WTC11 (cell line): ENCODE measurements at regions not wholly inside any gene's neighbourhood (a gene's known extent, or its start where the extent isn't known, plus 50 kb on each side); places are given as distances from the start of the nearest gene placed in this dataset.

ENCODE experiments used
- ATAC-seq: fragments of 200-7000 bp; cut with Tn5 transposase; 2 replicates; pipeline ENCODE4 v1.10.0; 2021; ENCODE audit warnings: mild to moderate bottlenecking, moderate library complexity
- CTCF ChIA-PET: fragments of 300-600 bp; sonication (Branson Sonifier 250); formaldehyde crosslinking; loops from one replicate; lab custom pipeline; 2021; ENCODE audit warnings: antibody characterized with exemption; lab: Charles Lee
- POLR2A ChIA-PET: fragments of 350-600 bp; sonication (Branson Sonifier 250); formaldehyde crosslinking; loops from one replicate; lab custom pipeline; 2021; ENCODE audit warnings: antibody characterized with exemption; lab: Charles Lee
- DNase-seq: peaks from one replicate; pipeline ENCODE4 v3.0.0; 2021; ENCODE audit warnings: low spot score
- H3K27ac Mint-ChIP-seq: 2 replicates; pipeline ENCODE4 v1.8.0; 2021; ENCODE audit warnings: mixed read lengths
- H3K27me3 Mint-ChIP-seq: 2 replicates; pipeline ENCODE4 v1.8.0; 2021; ENCODE audit warnings: low read depth, mild to moderate bottlenecking, moderate library complexity, mixed read lengths
- H3K36me3 Mint-ChIP-seq: 2 replicates; pipeline ENCODE4 v1.8.0; 2021; ENCODE audit warnings: mixed read lengths
- H3K4me1 Mint-ChIP-seq: 2 replicates; pipeline ENCODE4 v1.8.0; 2022; ENCODE audit warnings: mixed read lengths
- H3K4me3 Mint-ChIP-seq: 2 replicates; pipeline ENCODE4 v1.8.0; 2021; ENCODE audit warnings: mild to moderate bottlenecking, moderate library complexity, mixed read lengths
- H3K9me3 Mint-ChIP-seq: 2 replicates; pipeline ENCODE4 v1.8.0; 2021; ENCODE audit warnings: mixed read lengths
- CBFB ChIP-seq: sonication (generic); formaldehyde crosslinking; IDR thresholded peaks from 2 replicates; pipeline ENCODE4 v1.8.1; 2022; ENCODE audit warnings: mild to moderate bottlenecking, low read depth, missing genetic modification reagents
- E2F4 ChIP-seq: sonication (generic); formaldehyde crosslinking; IDR thresholded peaks from 2 replicates; pipeline ENCODE4 v1.8.1; 2022; ENCODE audit warnings: low read depth, mild to moderate bottlenecking, moderate library complexity, missing genetic modification reagents, borderline replicate concordance
- EMX1 ChIP-seq: fragments of 250-450 bp; sonication (Bioruptor Pico); IDR thresholded peaks from 2 replicates; pipeline ENCODE4 v1.8.0; 2021; ENCODE audit warnings: mild to moderate bottlenecking
- FOXP4 ChIP-seq: sonication (generic); formaldehyde crosslinking; IDR thresholded peaks from 2 replicates; pipeline ENCODE4 v1.8.0; 2022; ENCODE audit warnings: mild to moderate bottlenecking, missing genetic modification reagents
- GABPB1 ChIP-seq: sonication (generic); formaldehyde crosslinking; IDR thresholded peaks from 2 replicates; pipeline ENCODE4 v1.8.1; 2023; ENCODE audit warnings: mild to moderate bottlenecking, missing genetic modification reagents
- HMGA2 ChIP-seq: fragments of 250-450 bp; sonication (Bioruptor Pico); IDR thresholded peaks from 2 replicates; pipeline ENCODE4 v1.4.0; 2021; ENCODE audit warnings: mild to moderate bottlenecking, moderate library complexity
- MYBL2 ChIP-seq: sonication (generic); formaldehyde crosslinking; IDR thresholded peaks from 2 replicates; pipeline ENCODE4 v1.8.1; 2023; ENCODE audit warnings: mild to moderate bottlenecking, moderate library complexity, missing genetic modification reagents
- NFE2L1 ChIP-seq: sonication (generic); formaldehyde crosslinking; IDR thresholded peaks from 2 replicates; pipeline ENCODE4 v1.8.1; 2023; ENCODE audit warnings: missing genetic modification reagents
- NR2C2 ChIP-seq: sonication (generic); formaldehyde crosslinking; IDR thresholded peaks from 2 replicates; pipeline ENCODE4 v1.8.0; 2022; ENCODE audit warnings: mild to moderate bottlenecking, missing genetic modification reagents
- OVOL2 ChIP-seq: fragments of 250-450 bp; sonication (Bioruptor Pico); IDR thresholded peaks from 2 replicates; pipeline ENCODE4 v1.9.0; 2021; ENCODE audit warnings: mild to moderate bottlenecking, borderline replicate concordance
- RORB ChIP-seq: fragments of 250-450 bp; sonication (Bioruptor Pico); IDR thresholded peaks from 2 replicates; pipeline ENCODE4 v1.9.0; 2021; ENCODE audit warnings: mild to moderate bottlenecking
- TCF7 ChIP-seq: sonication (generic); formaldehyde crosslinking; IDR thresholded peaks from 2 replicates; pipeline ENCODE4 v1.8.0; 2022; ENCODE audit warnings: mild to moderate bottlenecking, low read depth, missing genetic modification reagents, moderate library complexity
- TEAD1 ChIP-seq: sonication (generic); formaldehyde crosslinking; IDR thresholded peaks from 2 replicates; pipeline ENCODE4 v1.8.0; 2022; ENCODE audit warnings: mild to moderate bottlenecking, missing genetic modification reagents
- ZNF138 ChIP-seq: sonication (generic); formaldehyde crosslinking; conservative IDR thresholded peaks from 2 replicates; pipeline ENCODE4 v1.8.1; 2022; ENCODE audit warnings: mild to moderate bottlenecking, moderate library complexity, missing genetic modification reagents
- ZNF532 ChIP-seq: fragments of 250-450 bp; sonication (Bioruptor Pico); IDR thresholded peaks from 2 replicates; pipeline ENCODE4 v1.9.0; 2021; ENCODE audit warnings: mild to moderate bottlenecking, borderline replicate concordance
- ZNF671 ChIP-seq: fragments of 250-450 bp; sonication (Bioruptor Pico); IDR thresholded peaks from 2 replicates; pipeline ENCODE4 v1.8.0; 2021; ENCODE audit warnings: mild to moderate bottlenecking

- no peaks in the 10 kb centered on the region; the same call in 1 of the 2 replicates for H3K27me3 Mint-ChIP-seq
- no peak overlapping the region for H3K4me3 Mint-ChIP-seq
- no peak for TF ChIP-seq HMGA2 (CRISPR knock-in tag)
- TF ChIP-seq RORB (CRISPR knock-in tag) = no peak
- TF ChIP-seq TCF7 (CRISPR knock-in tag) = no peak
- no peak for TF ChIP-seq FOXP4 (CRISPR knock-in tag)
- no peak for TF ChIP-seq ZNF671 (CRISPR knock-in tag)
- TF ChIP-seq NFE2L1 (CRISPR knock-in tag) = no peak
- TF ChIP-seq CBFB (CRISPR knock-in tag) = no peak
- TF ChIP-seq TEAD1 (CRISPR knock-in tag) = no peak
- no peak for TF ChIP-seq NR2C2 (CRISPR knock-in tag)
- no peak for TF ChIP-seq OVOL2 (CRISPR knock-in tag)
- no peak for TF ChIP-seq MYBL2
- TF ChIP-seq ZNF532 (CRISPR knock-in tag) = no peak
- TF ChIP-seq ZNF138 = no peak
- H3K36me3 Mint-ChIP-seq = no peaks in the 10 kb centered on the region
- ATAC-seq = no peak
- peaks cover 3% of the 10 kb centered on the region; the same call in 1 of the 2 replicates for H3K9me3 Mint-ChIP-seq
- ChIA-PET POLR2A (no interaction called here), CTCF (no interaction called here)
- peaks cover 3% of the 10 kb centered on the region; the same call in 1 of the 2 replicates for H3K4me1 Mint-ChIP-seq
- no peak for DNase-seq
- no peak overlapping the region for H3K27ac Mint-ChIP-seq
These were observed 256.8 kb upstream of the IRX4 start for GRCh38 chr5:2139478-2139877.

GRCh38 chr5:2138896-2139295 lies 256.2 kb upstream of the IRX4 start:
- peaks cover 3% of the 10 kb centered on the region; the same call in 1 of the 2 replicates for H3K4me1 Mint-ChIP-seq
- no peak for DNase-seq
- no peaks in the 10 kb centered on the region for H3K9me3 Mint-ChIP-seq
- CTCF ChIA-PET = no interaction called here
- H3K27me3 Mint-ChIP-seq = no peaks in the 10 kb centered on the region; the same call in 1 of the 2 replicates
- TF ChIP-seq FOXP4 (CRISPR knock-in tag) (no peak), E2F4 (CRISPR knock-in tag) (no peak), GABPB1 (CRISPR knock-in tag) (no peak), EMX1 (CRISPR knock-in tag) (no peak)
- no peak overlapping the region for H3K27ac Mint-ChIP-seq
- no peaks in the 10 kb centered on the region for H3K36me3 Mint-ChIP-seq
- POLR2A ChIA-PET = no interaction called here
- ATAC-seq = no peak
- no peak overlapping the region for H3K4me3 Mint-ChIP-seq
